Femur (tissue), 1 donor: ENCODE measurements at regions not wholly inside any gene's neighbourhood (a gene's known extent, or its start where the extent isn't known, plus 50 kb on each side); places are given as distances from the start of the nearest gene placed in this dataset.

Experiments used
- DNase-seq: peaks from one replicate; pipeline ENCODE4 v3.0.0-alpha.2; 2017

DNA sequence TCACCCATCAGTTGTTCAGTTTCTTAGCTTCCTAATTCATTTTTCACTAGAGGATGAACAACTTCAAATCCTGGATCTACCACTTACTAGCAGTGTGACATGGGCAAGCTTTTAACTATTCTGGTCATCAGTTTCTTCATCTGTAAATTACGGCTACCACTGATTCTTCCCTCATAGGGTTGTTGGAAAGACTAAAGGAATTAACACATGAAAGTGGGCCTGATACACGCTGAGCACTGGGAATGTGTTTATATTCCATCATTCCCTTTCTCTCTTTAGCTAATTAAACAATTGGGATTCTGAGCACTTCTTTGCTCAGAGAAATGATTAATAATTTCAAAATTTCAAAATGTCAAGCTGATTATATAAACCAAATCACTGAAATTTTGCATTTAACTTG, 862.3 kb upstream of the GCFC2 start:
- no peak for DNase-seq

DNA sequence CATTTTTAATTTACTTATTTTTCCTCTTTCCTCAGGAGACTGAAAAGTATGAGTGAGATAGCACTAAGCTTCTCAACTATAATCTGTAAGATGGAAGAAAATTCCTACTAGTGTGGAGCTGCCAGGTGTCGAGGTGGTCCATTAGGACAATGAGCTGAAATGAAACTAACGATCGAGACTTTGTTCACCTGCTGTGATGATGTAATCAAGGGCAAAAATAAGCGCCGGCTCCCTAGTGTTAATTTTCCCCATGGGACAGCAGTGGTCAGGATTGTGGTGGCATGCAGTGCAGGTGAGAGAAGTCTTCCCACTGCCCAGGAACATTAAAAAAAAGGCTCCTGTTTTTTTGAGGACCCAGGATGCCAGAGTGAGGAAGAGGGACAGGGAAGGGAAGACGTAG, 859.1 kb upstream of the GCFC2 start:
- DNase-seq, result no peak

DNA sequence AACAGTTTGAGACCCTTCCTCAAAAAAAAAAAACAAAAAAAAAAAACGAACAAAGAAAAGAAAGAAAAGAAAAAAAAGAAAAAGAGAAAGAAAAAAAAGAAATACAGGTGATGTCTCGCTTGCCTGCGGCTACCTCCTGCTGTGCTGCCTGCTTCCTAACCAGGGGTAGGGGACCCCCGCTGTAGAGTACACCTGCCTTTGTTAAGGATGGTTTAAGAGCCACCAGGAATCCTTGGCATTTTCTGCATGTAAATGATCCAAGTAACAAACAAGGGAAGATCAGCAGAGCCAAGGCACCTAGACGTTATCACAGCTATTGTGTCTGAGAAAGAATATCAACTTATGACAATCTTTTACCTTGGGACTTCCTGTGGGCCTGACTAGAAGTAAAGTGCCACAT, 856.8 kb upstream of the GCFC2 start:
- no peak for DNase-seq

DNA sequence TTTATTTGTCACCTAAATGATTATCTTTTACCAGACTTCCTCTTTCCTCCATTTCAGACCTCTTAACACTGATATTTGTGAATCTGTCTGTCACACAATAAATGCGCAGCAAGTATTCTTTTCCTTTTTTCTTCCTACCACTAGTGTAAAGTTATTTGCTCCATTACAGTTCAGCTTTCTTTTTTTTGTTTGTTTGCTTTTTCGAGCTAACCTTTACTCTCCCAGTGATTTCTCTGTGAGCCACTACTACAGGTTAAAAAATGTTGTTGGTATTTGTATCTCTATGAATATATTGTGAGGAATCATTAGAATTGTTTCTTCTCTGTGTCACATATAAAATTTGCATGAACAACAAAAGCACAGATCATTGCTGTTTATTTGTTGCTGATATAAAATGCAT, 854.0 kb upstream of the GCFC2 start:
- DNase-seq, result no peak

DNA sequence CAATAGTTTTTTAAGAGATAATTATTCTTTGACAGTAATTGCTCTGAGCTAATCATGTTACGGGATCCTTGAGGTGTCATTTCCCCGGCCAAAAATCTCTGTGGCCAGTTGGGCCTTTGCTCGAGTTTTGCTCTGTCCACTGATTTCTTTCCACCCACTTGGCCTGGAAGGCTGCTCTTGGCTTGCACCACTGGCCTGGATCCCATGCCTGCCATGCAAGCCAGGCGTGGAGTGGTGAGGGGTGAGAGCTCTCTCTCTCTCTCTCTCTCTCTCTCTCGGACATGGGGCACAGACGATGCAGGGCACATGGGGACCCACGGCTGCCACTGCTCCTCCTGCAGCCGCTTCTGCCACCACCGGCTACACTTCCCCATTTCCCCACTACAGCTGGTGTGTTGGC, 853.0 kb upstream of the GCFC2 start:
- no peak for DNase-seq

DNA sequence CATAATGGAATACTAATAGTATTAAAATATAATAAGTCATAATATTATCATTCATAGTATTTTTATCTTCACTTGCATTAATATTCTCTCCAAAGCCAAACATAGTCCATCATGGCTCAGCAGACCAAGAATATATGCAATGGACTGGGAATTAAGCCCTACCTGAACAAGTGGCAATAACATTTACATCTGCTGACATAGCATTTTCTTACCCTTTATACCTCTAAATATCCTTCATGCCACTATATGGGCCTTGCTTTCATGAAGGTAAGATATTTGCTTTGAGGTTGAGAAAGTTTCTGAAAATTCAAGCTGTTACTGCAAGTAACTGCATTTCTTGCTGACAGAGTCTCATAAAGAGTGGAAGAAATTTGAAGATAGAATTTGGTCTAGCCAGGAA, 847.4 kb upstream of the GCFC2 start:
- no peak for DNase-seq

DNA sequence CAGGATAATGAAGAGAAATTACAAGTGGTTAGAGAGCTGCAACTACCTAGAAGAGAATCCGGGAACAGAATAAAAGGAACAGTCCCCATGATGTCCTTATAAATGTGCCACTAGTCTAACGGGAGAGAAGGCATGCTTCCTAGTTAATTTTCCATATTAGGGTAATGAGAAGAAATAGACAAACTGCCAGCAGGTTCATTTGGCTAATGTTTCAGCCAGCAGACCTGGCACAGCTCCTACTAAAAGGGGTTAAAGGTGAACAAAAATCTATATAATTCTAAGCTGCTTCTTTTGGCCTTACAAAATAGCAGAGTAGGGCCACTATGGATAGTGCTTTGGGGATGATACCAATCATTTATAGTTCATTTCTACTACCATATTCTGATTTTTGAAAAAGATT, 845.3 kb upstream of the GCFC2 start:
- no peak for DNase-seq

DNA sequence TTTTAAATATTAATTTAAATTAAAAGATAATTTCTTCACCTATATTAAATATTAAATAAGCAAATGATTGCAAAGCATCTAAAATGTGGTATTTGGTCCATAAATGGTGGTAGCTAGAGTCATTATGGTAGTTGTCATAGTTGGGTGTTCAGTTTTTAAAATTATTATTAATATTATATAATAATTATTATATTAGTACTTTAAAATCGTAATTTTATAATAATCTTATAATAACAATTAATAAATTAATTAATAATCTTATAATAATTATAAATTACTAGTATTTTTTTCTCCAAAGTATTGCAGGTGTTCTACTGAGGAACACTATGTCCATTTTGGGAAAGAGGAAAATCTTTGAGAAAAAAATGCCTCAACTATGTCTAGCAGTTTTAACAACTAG, 835.5 kb upstream of the GCFC2 start:
- no peak for DNase-seq

DNA sequence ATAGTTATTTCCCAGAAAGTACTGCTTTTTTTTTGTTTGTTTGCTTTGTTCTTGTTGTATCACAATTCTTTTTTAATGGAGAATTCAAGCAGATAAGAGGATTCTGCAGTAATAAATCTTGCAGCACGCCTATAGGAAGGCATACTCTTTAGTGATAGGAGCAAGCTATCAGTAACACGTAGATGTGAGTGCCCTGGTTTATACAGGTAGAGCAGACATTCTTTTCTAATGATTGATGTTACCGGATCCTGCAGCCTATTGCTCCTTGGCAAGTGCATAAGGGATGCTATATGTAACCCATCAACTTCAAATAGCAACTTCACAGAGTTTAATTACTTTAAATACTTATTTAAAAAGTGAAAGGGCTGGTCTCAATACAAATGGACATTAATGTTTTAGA, 834.2 kb upstream of the GCFC2 start:
- no peak for DNase-seq

DNA sequence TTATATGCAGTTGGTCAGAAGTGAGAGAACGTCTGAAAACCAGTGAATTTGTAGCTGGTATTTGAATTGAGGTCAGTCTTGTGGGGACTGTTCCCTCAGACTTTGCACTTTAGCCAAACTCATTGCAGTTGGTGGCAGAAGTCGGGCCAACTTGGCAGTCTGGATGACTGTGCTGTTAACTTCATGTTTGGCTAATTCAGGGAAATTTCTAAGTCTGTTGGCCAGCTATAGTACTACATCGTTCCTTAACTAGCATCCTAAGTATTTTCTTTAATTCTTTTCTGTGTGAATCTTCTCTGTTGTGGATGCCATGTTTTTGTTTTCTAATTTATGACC, 806.8 kb upstream of the GCFC2 start:
- no peak for DNase-seq

DNA sequence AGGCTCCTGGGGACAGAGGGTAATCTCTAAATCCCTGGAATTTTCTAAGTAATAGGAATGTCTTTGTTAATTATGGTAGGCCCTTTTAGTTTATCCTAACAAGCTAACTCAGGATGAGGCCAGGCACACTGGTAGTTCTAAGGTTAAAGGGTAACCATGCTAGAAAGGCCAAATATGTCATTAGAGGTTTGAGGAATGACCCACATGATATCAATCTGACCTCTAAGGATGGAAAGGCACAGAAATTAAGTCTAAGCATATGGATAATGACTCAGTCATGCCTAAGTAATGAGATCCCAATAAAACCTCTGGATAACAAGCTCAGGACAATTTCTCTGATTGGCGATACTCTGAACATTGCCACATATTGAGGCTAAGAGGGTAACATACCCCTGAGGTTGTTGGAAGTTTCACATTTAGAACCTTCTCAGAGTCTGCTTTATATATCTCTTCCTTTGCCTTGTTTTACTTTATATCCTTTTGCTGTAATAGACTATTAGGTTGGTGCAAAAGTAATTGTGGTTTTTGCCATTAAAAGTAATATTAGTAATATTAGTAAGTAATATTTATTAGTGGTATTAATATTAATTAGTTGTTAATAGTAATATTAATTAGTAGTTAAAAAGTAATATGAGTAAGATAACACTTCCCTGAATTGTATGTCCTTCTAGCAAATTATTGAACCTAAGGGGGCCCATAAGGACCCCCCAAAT, 806.3 kb upstream of the GCFC2 start:
- no peak for DNase-seq

DNA sequence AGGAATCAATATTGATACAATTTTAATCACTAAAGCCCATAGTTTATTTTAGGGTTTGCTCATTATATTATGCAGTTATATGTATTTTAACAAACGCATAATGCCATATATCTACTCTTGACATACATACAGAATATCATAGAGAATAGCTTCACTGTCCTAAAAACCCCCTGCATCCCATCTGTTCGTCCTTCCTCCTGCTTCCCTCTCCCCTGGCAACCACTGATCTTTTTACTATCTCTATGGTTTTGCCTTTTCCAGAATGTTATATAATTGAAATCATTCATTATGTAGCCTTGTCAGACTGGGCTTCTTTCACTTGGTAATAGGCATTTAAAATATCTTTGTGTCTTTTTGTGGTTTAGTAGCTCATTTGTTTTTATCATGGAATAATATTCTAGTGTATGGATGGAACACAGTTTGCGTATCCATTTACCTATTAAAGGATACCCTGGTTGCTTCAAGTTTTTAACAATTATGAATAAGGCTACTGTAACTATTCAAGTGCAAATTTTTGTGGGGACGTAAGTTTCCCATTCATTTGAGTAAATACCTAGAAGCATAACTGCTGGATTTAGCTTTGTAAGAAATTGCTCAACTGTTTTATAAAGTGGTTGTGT, 801.6 kb upstream of the GCFC2 start:
- DNase-seq, result no peak

DNA sequence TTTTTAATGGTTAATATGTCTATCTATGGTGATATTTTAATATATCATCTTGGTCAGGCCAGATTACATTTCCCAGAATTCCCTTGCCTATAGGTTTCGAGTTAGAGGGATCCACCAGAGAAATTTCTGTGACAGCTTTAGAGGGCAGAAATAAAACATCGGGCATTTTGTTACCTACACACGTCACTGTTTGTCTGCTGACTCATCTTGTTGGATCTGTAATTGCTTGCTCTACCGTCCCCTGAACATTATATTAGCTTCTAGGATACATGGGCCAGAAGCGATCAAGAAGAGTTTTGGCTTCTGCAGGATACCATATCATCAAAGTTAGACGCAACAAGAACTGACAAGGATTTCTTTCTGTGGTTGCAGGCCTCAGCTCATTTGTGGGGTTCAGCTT, 795.8 kb upstream of the GCFC2 start:
- DNase-seq, result no peak

DNA sequence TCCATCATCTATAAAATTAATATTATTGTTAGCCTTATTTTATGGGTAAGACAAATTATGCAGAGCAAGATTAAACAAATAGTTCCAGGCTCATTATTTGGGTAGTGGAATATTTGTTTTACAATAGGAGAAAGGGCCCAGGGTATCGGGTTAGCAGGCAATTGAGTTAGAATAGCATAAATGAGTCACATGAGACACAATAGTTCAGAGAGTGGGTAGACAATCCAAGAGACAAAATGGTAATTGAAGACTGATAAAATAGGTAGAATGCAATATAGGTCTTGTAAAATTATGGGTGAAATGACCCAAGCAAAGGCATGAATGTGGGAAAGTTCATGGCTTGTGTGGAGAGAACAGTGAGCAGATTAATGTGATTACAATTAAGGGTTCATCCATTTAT, 790.9 kb upstream of the GCFC2 start:
- no peak for DNase-seq

DNA sequence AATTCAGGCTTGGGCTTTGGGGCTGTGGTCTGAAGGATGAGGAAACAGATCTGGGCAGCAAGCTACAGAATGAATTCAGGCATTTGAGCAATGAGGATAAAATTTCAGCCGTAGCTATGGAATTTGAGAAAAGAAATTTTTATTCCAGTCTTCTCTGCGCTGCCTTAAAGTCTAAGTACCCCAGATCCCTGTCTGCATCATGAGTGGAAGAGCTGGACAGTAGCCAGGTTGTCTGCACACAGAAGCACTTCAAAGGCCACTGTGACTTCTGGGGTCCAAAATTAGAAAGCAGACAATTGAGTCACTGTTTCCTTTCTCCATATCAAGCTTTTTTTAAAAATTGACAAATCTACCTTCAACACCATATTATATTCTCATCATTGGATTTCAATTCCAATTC, 787.6 kb upstream of the GCFC2 start:
- DNase-seq, result no peak

DNA sequence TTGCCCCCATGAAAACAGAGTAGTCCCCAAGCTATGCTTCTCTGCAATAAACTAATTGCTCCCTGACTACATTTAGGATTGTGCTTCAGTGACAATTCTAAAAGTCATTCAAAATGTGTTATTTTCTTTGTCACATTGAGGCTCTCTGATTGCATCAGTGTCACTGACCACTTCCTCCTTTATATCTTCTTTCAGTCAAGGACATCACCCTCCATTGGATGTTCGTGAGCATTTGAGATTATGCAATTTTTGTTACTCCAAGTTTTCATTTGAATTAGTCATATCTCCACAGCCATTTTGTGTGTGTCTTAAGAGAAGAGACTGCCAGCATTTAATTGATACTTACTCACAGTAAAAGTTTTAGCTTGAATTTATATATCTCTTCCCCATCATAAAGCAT, 780.8 kb upstream of the GCFC2 start:
- DNase-seq, result no peak

DNA sequence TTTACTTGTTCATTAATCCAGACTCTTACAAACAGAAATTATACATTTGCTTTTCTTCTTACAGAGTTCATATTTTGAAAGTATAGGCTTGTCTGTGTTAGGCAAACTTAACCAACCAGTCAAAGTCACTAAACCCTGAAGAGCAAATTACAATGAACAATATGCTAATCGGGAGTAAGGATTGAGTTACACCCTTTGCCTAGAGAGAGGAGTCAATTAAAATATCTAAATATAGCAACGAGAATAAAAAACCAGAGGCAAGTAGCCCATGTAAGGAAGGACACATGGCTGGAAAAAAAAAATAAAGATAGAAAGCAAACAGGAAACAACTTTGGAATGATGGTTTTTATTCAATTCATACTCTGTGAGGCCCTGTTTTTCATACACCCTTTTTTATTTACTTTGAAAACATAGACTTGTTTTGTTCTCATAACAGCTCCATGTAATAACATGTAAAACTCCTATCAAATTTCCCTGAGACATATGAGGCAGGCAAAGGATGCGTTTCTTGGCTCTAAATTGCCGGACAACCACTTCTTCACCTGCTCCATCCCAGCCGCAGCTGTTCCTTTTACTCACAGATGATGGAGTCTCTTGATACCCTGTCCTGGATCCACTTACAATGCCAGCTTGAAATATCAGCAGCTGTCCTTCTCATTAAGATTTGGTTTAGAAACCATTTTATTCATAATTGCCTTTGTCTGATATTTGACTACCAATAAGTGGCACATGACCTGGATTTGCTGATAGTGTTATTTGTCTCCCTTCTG, 767.7 kb upstream of the GCFC2 start:
- peak; percentile 43 for DNase-seq

DNA sequence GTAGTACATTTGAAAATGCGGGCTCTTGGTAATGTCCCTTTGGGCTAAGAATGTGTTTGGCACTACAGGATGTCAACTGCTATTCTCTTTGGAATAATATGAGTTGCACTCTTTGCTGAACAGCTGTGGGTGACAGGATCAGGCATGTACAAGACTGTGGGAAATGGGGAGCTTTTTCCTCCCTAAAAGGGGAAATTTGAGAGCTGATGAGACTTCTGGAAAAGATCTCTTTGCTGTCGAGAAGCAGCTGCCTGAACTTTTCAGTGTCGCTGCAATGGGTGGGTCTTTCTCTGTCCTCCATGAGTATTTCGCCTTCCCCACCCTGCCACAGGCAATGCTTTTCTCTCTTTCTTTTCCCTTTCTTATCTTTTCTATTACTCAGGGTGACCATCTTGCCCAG, 762.2 kb upstream of the GCFC2 start:
- DNase-seq, result no peak

DNA sequence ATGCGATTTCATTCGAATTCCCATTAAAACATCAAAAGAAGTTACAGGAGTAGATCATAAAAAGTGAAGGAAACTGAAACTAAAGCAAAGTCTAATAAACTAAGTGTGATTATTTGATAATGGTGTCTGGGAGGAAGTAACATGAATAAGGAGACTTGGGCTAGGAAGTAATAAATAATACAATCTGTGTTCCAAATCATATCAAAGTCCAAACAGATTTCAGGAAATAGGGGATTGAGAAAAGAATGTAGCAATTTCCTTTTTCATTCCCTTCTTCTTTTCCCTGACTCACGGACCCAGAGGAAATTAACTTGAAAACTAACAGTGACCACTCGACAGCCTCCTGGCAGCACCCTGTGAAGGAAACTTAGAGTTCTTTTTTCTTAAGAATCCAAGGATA, 758.4 kb upstream of the GCFC2 start:
- DNase-seq, result no peak

DNA sequence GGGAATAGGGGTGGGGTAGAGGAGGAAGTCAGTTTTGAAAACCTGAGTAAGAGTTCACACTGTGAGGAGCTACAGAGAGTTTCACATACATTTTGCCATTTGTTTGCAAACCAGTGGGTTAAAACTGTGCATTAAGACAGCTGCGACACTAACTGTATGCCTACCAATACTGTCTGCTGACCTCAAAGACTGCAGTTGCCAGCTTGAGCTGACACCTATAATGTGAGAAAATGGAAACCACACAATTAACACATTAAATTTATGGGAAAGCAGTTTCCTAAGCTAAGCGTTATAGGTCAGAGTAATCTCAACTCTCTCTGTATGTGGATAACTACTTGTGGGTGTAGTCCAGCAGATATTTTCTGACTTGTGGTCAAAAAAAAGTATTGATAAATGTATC, 756.6 kb upstream of the GCFC2 start:
- DNase-seq, result no peak

DNA sequence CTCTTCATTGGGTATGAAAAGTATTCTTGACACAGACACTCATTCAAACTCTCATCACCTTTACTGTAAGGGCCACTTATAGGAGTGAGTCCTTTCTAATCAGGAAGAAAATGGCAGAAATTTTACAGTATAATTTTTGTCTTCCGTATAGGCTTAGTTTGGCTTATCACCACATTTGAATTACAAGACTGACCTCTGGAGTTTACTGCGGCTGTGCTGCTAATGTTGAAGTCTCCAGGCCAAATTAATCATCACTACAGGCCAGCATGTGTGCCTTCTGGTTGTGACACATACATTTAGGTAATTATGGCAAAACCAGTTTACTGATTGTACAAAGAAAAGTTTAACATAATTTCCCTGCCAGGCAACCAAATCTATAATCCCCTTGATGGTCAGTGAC, 753.6 kb upstream of the GCFC2 start:
- DNase-seq, result no peak

DNA sequence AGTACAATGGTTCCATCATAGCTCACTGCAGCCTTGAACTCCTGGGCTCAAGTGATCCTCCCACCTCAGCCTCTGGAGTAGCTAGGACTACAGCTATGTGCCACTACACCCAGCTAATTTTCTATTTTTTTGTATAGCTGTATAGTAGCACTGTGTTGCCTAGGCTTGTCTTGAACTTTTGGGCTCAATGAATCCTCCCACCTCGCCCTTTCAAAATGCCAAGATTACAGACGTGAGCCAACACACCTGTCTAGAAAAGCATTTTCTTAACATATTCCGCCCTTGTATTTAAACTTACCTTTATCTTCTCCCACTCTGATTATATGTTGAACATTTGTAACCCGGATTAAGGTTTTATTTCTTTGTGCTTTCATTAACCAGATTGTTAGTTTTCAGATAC, 750.7 kb upstream of the GCFC2 start:
- no peak for DNase-seq

DNA sequence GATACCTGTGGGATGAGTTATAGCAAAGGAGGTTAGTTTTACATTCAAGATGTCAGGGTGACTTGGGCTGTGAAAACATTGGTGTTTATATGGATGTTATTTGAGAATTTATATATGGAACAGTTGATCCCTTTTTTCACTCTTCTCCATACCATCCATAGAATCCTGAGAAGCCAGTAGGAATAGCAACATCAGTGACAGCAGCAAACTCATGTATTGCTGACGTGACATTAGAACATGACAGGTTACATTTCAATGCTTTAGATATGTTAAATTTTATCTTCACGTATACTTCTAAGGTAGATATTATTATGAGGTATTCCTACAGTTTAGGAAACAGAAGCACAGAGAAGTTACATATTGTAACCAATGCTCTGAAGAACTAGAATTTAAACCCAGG, 745.2 kb upstream of the GCFC2 start:
- no peak for DNase-seq

DNA sequence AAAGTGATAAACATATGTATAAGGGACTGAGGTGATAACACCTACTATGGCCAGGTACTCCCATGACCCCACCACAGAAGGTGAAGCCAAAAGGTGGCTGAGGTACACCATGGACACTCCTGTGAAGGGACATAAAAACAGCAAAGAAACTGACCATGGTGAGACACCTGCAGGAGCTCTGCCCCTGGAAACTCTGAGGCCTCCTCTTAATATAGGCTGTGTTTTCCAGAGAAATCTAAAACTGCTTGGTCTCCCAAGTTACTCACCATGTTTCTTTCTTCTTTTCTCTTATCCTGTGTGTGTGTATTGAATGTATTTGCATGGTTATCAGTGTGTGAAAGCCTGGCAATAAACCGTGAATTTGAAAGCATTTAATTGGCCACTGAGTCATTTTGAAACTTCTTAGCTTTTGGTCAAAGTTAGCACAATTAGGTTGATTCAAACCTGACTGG, 739.3 kb upstream of the GCFC2 start:
- DNase-seq, result no peak

DNA sequence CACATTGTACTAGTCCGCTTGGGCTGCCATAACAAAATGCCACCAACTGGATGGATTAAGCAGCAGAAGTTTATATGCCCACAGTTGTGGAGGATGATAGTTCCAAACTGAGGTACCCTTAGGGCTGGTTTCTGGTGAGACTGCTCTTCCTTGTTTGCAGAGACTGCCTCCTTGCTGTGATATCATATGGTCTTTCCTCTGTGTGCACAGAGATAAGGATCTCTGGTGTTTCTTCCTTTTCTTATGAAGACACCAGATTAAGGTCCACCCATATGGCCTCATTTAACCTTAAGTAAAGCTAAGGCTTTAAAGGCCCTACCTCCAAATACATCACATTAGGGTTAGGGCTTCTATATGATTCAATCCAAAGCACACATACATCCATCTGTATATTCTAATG, 738.2 kb upstream of the GCFC2 start:
- DNase-seq, result no peak
